ENCODE measurements at regions not wholly inside any gene's neighbourhood (a gene's known extent, or its start where the extent isn't known, plus 50 kb on each side); places are given as distances from the start of the nearest gene placed in this dataset.
"Not testable (repeated sequence)": the region's sequence is repeated elsewhere in the genome, so short reads cannot be mapped to it uniquely, and the experiment has no call there.

GRCh38 chrX:737021-737420, 106.4 kb downstream of the SHOX start:
- H3K9ac ChIP-seq (ENCODE audit: low read depth, low read length); POLR2A ChIA-PET (ENCODE audit: unreplicated experiment); H3K4me2 ChIP-seq (ENCODE audit: low read depth, low read length); H3K4ac ChIP-seq (ENCODE audit: low read depth, low read length); H3K9me1 ChIP-seq (ENCODE audit: insufficient read depth, low read length); H2BK120ac ChIP-seq (ENCODE audit: low read depth, low read length); DNase-seq; H4K20me1 ChIP-seq (ENCODE audit: insufficient read depth, low read length); H3K14ac ChIP-seq (replicated peaks; ENCODE audit: low read depth, low read length); H3K27me3 ChIP-seq (ENCODE audit: control insufficient read depth, insufficient read depth, low read length); H4K91ac ChIP-seq (ENCODE audit: insufficient read depth, low read depth, low read length); H2AFZ ChIP-seq (replicated peaks; ENCODE audit: low read length, poor library complexity); H2BK15ac ChIP-seq (ENCODE audit: low read depth, low read length); dilution Hi-C loops (cut with HindIII; ENCODE audit: low sequenced_read_pairs, unreplicated experiment); BruUV-seq (replicated peaks); in situ Hi-C loops (cut with MboI; ENCODE audit: low sequenced_read_pairs); H2BK20ac ChIP-seq (ENCODE audit: low read depth, low read length); H2AK5ac ChIP-seq (ENCODE audit: low read depth, low read length); H3K79me1 ChIP-seq (ENCODE audit: low read depth in 1 of 2, low read length in 2 of 2); H3K18ac ChIP-seq (ENCODE audit: low read depth, low read length); H3K4me3 ChIP-seq (ENCODE audit: insufficient read depth, low read depth, low read length); H2BK5ac ChIP-seq (ENCODE audit: low read depth, low read length, poor library complexity, severe bottlenecking); H3K56ac ChIP-seq (ENCODE audit: extremely low read depth, insufficient read depth, low read length); ATAC-seq (ENCODE audit: low read depth); H2AK9ac ChIP-seq (replicated peaks; ENCODE audit: low read depth, low read length, poor library complexity); H3K23ac ChIP-seq (ENCODE audit: low read depth, low read length); CTCF ChIA-PET; H3K27ac ChIP-seq (ENCODE audit: insufficient read depth, low read length); H4K8ac ChIP-seq (ENCODE audit: low read depth in 2 of 2, low read length in 2 of 2); H4K5ac ChIP-seq (ENCODE audit: low read depth, low read length); H3K4me1 ChIP-seq (ENCODE audit: control insufficient read depth, insufficient read depth, low read length); intact Hi-C loops (cut with micrococcal nuclease); H3K36me3 ChIP-seq (ENCODE audit: control insufficient read depth, insufficient read depth, low read length): not testable (repeated sequence)
- 74% methylated on average over 3 of the region's 3 CpGs; no CpG with 5 or more reads in 1 of the 2 experiments for WGBS, 2 experiments (ENCODE audit: extremely low coverage in 2 of 2, insufficient read length in 1 of 2)
- peaks cover 24% of the 10 kb centered on the region for H3K9me3 ChIP-seq (ENCODE audit: control insufficient read depth, insufficient read depth, low read length)
